HEK293T (cell line): ENCODE measurements at regions not wholly inside any gene's neighbourhood (a gene's known extent, or its start where the extent isn't known, plus 50 kb on each side); places are given as distances from the start of the nearest gene placed in this dataset.

Experiments
- BHLHE40 ChIP-seq: fragments of 450-650 bp; IDR thresholded peaks from 2 replicates; pipeline ENCODE4 v1.6.1; 2016; ENCODE audit warnings: mild to moderate bottlenecking, moderate library complexity, borderline replicate concordance
- CTBP1 ChIP-seq: fragments of 450-650 bp; IDR thresholded peaks from 2 replicates; pipeline ENCODE4 v1.6.1; 2016; ENCODE audit warnings: borderline replicate concordance
- FOXM1 ChIP-seq: fragments of 450-650 bp; IDR thresholded peaks from 2 replicates; pipeline ENCODE4 v1.6.1; 2017; ENCODE audit warnings: mild to moderate bottlenecking, borderline replicate concordance
- SP1 ChIP-seq: fragments of 450-650 bp; IDR thresholded peaks from 2 replicates; pipeline ENCODE4 v1.6.1; 2017
- TARDBP ChIP-seq: fragments of 450-650 bp; IDR thresholded peaks from 2 replicates; pipeline ENCODE4 v1.6.1; 2016

GRCh38 chr5:12110629-12111028 lies 206.4 kb upstream of the CTNND2 start:
- TF ChIP-seq SP1 (no peak), BHLHE40 (no peak), CTBP1 (no peak), FOXM1 (no peak), TARDBP (no peak)
